ENCODE measurements at regions not wholly inside any gene's neighbourhood (a gene's known extent, or its start where the extent isn't known, plus 50 kb on each side); places are given as distances from the start of the nearest gene placed in this dataset.

- H3K9me3 ChIP-seq (ENCODE audit: control insufficient read depth in 2 of 2, low read length in 2 of 2): peaks cover 4 to 6% of the 10 kb centered on the region in 2 donors
- H3K36me3 ChIP-seq (ENCODE audit: control insufficient read depth in 2 of 2, insufficient read depth in 2 of 2, low read length in 2 of 2): no peaks in the 10 kb centered on the region
- peaks cover 14% of the 10 kb centered on the region for H3K4me1 ChIP-seq (ENCODE audit: control insufficient read depth, insufficient read depth, low read length)
- H3K27ac ChIP-seq (ENCODE audit: low read length): no peak overlapping the region
- peak overlapping the region in 1 of 2 donors; percentile 26 for H3K9ac ChIP-seq (ENCODE audit: low read length in 2 of 2)
- H3K27me3 ChIP-seq (ENCODE audit: control insufficient read depth in 1 of 2, insufficient read depth in 2 of 2, low read length in 2 of 2): peaks cover 31 to 56% of the 10 kb centered on the region in 2 donors
- H3K4me3 ChIP-seq (ENCODE audit: low read length in 2 of 2): peak overlapping the region; percentile 49 to 68
These were observed 71.0 kb downstream of the FOXD2 start for GRCh38 chr1:47508702-47509431.

GRCh38 chr1:47510282-47510811, 72.5 kb downstream of the FOXD2 start:
- peaks cover 9 to 10% of the 10 kb centered on the region in 2 donors for H3K9me3 ChIP-seq (ENCODE audit: control insufficient read depth in 2 of 2, low read length in 2 of 2)

GRCh38 chr1:47511825-47512224, 74.0 kb downstream of the FOXD2 start:
- H3K36me3 ChIP-seq (ENCODE audit: control insufficient read depth in 2 of 2, insufficient read depth in 2 of 2, low read length in 2 of 2): no peaks in the 10 kb centered on the region
- H3K27me3 ChIP-seq (ENCODE audit: control insufficient read depth in 1 of 2, insufficient read depth in 2 of 2, low read length in 2 of 2): peaks cover 27 to 43% of the 10 kb centered on the region in 2 donors
- H3K27ac ChIP-seq (ENCODE audit: low read length): no peak overlapping the region
- no peak overlapping the region for H3K4me3 ChIP-seq (ENCODE audit: low read length in 2 of 2)
- peaks cover 14% of the 10 kb centered on the region for H3K4me1 ChIP-seq (ENCODE audit: control insufficient read depth, insufficient read depth, low read length)
- no peak overlapping the region for H3K9ac ChIP-seq (ENCODE audit: low read length in 2 of 2)
- peaks cover 7 to 10% of the 10 kb centered on the region in 2 donors for H3K9me3 ChIP-seq (ENCODE audit: control insufficient read depth in 2 of 2, low read length in 2 of 2)

More at GRCh38 chr1:47510282-47510811, 72.5 kb downstream of the FOXD2 start:
- Histone ChIP-seq H3K27ac (ENCODE audit: low read length) (no peak overlapping the region), H3K27me3 (ENCODE audit: control insufficient read depth in 1 of 2, insufficient read depth in 2 of 2, low read length in 2 of 2) (peaks cover 34 to 56% of the 10 kb centered on the region in 2 donors), H3K9ac (ENCODE audit: low read length in 2 of 2) (no peak overlapping the region), H3K36me3 (ENCODE audit: control insufficient read depth in 2 of 2, insufficient read depth in 2 of 2, low read length in 2 of 2) (no peaks in the 10 kb centered on the region), H3K4me3 (ENCODE audit: low read length in 2 of 2) (no peak overlapping the region), H3K4me1 (ENCODE audit: control insufficient read depth, insufficient read depth, low read length) (peaks cover 14% of the 10 kb centered on the region)

GRCh38 chr1:47513393-47513792, 75.5 kb downstream of the FOXD2 start:
- H3K4me3 ChIP-seq (ENCODE audit: low read length in 2 of 2): no peak overlapping the region
- H3K27ac ChIP-seq (ENCODE audit: low read length): no peak overlapping the region
- peaks cover 7 to 10% of the 10 kb centered on the region in 2 donors for H3K9me3 ChIP-seq (ENCODE audit: control insufficient read depth in 2 of 2, low read length in 2 of 2)
- no peaks in the 10 kb centered on the region for H3K36me3 ChIP-seq (ENCODE audit: control insufficient read depth in 2 of 2, insufficient read depth in 2 of 2, low read length in 2 of 2)
- no peak overlapping the region for H3K9ac ChIP-seq (ENCODE audit: low read length in 2 of 2)
- H3K4me1 ChIP-seq (ENCODE audit: control insufficient read depth, insufficient read depth, low read length): peaks cover 5% of the 10 kb centered on the region
- peaks cover 21 to 31% of the 10 kb centered on the region in 2 donors for H3K27me3 ChIP-seq (ENCODE audit: control insufficient read depth in 1 of 2, insufficient read depth in 2 of 2, low read length in 2 of 2)

GRCh38 chr1:47514229-47514628, 76.4 kb downstream of the FOXD2 start:
- Histone ChIP-seq H3K27ac (ENCODE audit: low read length) (no peak overlapping the region), H3K4me3 (ENCODE audit: low read length in 2 of 2) (no peak overlapping the region), H3K9ac (ENCODE audit: low read length in 2 of 2) (no peak overlapping the region), H3K9me3 (ENCODE audit: control insufficient read depth in 2 of 2, low read length in 2 of 2) (peaks cover 7 to 10% of the 10 kb centered on the region in 2 donors), H3K27me3 (ENCODE audit: control insufficient read depth in 1 of 2, insufficient read depth in 2 of 2, low read length in 2 of 2) (peaks cover 20 to 23% of the 10 kb centered on the region in 2 donors), H3K36me3 (ENCODE audit: control insufficient read depth in 2 of 2, insufficient read depth in 2 of 2, low read length in 2 of 2) (no peaks in the 10 kb centered on the region), H3K4me1 (ENCODE audit: control insufficient read depth, insufficient read depth, low read length) (no peaks in the 10 kb centered on the region)

GRCh38 chr1:47515164-47515789, 77.4 kb downstream of the FOXD2 start:
- no peak overlapping the region for H3K27ac ChIP-seq (ENCODE audit: low read length)
- H3K9me3 ChIP-seq (ENCODE audit: control insufficient read depth in 2 of 2, low read length in 2 of 2): peaks cover 7 to 10% of the 10 kb centered on the region in 2 donors
- no peaks in the 10 kb centered on the region for H3K4me1 ChIP-seq (ENCODE audit: control insufficient read depth, insufficient read depth, low read length)
- H3K27me3 ChIP-seq (ENCODE audit: control insufficient read depth in 1 of 2, insufficient read depth in 2 of 2, low read length in 2 of 2): peaks cover 13 to 15% of the 10 kb centered on the region in 2 donors
- H3K4me3 ChIP-seq (ENCODE audit: low read length in 2 of 2): no peak overlapping the region
- H3K9ac ChIP-seq (ENCODE audit: low read length in 2 of 2): no peak overlapping the region
- H3K36me3 ChIP-seq (ENCODE audit: control insufficient read depth in 2 of 2, insufficient read depth in 2 of 2, low read length in 2 of 2): no peaks in the 10 kb centered on the region

GRCh38 chr1:47517946-47518345, 80.1 kb downstream of the FOXD2 start:
- Histone ChIP-seq H3K27me3 (ENCODE audit: control insufficient read depth in 1 of 2, insufficient read depth in 2 of 2, low read length in 2 of 2) (peaks cover 9 to 16% of the 10 kb centered on the region in 2 donors), H3K4me3 (ENCODE audit: low read length in 2 of 2) (no peak overlapping the region), H3K36me3 (ENCODE audit: control insufficient read depth in 2 of 2, insufficient read depth in 2 of 2, low read length in 2 of 2) (no peaks in the 10 kb centered on the region), H3K9ac (ENCODE audit: low read length in 2 of 2) (no peak overlapping the region), H3K9me3 (ENCODE audit: control insufficient read depth in 2 of 2, low read length in 2 of 2) (peaks cover 7 to 9% of the 10 kb centered on the region in 2 donors), H3K4me1 (ENCODE audit: control insufficient read depth, insufficient read depth, low read length) (no peaks in the 10 kb centered on the region), H3K27ac (ENCODE audit: low read length) (no peak overlapping the region)

- H3K27ac ChIP-seq (ENCODE audit: low read length): no peak overlapping the region
- no peak overlapping the region for H3K4me3 ChIP-seq (ENCODE audit: low read length in 2 of 2)
- no peaks in the 10 kb centered on the region for H3K4me1 ChIP-seq (ENCODE audit: control insufficient read depth, insufficient read depth, low read length)
- no peak overlapping the region for H3K9ac ChIP-seq (ENCODE audit: low read length in 2 of 2)
- peaks cover 3 to 5% of the 10 kb centered on the region in 2 donors for H3K9me3 ChIP-seq (ENCODE audit: control insufficient read depth in 2 of 2, low read length in 2 of 2)
- H3K36me3 ChIP-seq (ENCODE audit: control insufficient read depth in 2 of 2, insufficient read depth in 2 of 2, low read length in 2 of 2): no peaks in the 10 kb centered on the region
- H3K27me3 ChIP-seq (ENCODE audit: control insufficient read depth in 1 of 2, insufficient read depth in 2 of 2, low read length in 2 of 2): peaks cover 8 to 12% of the 10 kb centered on the region in 2 donors
These were observed 81.6 kb downstream of the FOXD2 start for GRCh38 chr1:47519491-47519890.

- peaks cover 8 to 12% of the 10 kb centered on the region in 2 donors for H3K27me3 ChIP-seq (ENCODE audit: control insufficient read depth in 1 of 2, insufficient read depth in 2 of 2, low read length in 2 of 2)
- no peak overlapping the region for H3K27ac ChIP-seq (ENCODE audit: low read length)
- no peaks in the 10 kb centered on the region for H3K36me3 ChIP-seq (ENCODE audit: control insufficient read depth in 2 of 2, insufficient read depth in 2 of 2, low read length in 2 of 2)
- no peak overlapping the region for H3K4me3 ChIP-seq (ENCODE audit: low read length in 2 of 2)
- no peaks in the 10 kb centered on the region for H3K4me1 ChIP-seq (ENCODE audit: control insufficient read depth, insufficient read depth, low read length)
- peaks cover 3% of the 10 kb centered on the region in 2 donors for H3K9me3 ChIP-seq (ENCODE audit: control insufficient read depth in 2 of 2, low read length in 2 of 2)
- H3K9ac ChIP-seq (ENCODE audit: low read length in 2 of 2): no peak overlapping the region
These were observed 82.1 kb downstream of the FOXD2 start for GRCh38 chr1:47519971-47520370.

GRCh38 chr1:47521034-47521881, 83.4 kb downstream of the FOXD2 start:
- Histone ChIP-seq H3K27ac (ENCODE audit: low read length) (no peak overlapping the region), H3K9me3 (ENCODE audit: control insufficient read depth in 2 of 2, low read length in 2 of 2) (peaks cover 0 to 2% of the 10 kb centered on the region in 2 donors), H3K4me3 (ENCODE audit: low read length in 2 of 2) (no peak overlapping the region), H3K36me3 (ENCODE audit: control insufficient read depth in 2 of 2, insufficient read depth in 2 of 2, low read length in 2 of 2) (no peaks in the 10 kb centered on the region), H3K27me3 (ENCODE audit: control insufficient read depth in 1 of 2, insufficient read depth in 2 of 2, low read length in 2 of 2) (peaks cover 8 to 12% of the 10 kb centered on the region in 2 donors), H3K9ac (ENCODE audit: low read length in 2 of 2) (no peak overlapping the region), H3K4me1 (ENCODE audit: control insufficient read depth, insufficient read depth, low read length) (no peaks in the 10 kb centered on the region)
